HK-2 (cell line): ENCODE measurements at regions not wholly inside any gene's neighbourhood (a gene's known extent, or its start where the extent isn't known, plus 50 kb on each side); places are given as distances from the start of the nearest gene placed in this dataset.

Experiments used
- DNase-seq: peaks from one replicate; pipeline ENCODE4 v3.0.0-alpha.2; 2018; ENCODE audit not compliant: unreplicated experiment

GRCh38 chr9:91098203-91098850, 263.4 kb downstream of the AUH start:
- no peak for DNase-seq

DNA sequence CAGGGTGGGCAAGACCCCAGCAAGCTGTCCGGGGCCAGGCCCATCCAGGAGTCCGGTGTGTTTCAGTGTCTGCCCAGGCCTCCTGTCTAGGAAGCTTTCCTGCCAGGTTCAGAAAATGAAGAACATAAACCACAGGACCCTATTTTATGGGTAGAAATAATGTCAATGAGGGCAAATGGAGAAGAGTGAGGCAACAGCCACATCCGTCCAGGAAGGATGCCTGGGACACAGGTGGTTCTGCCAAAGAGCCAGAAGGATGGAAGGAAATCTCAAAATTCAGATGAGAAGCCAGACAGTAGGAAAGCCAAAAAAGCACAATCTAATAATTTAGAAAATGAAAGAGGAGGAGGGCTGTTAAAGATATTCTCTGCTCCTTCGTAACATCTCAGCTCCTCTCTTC, 262.3 kb downstream of the AUH start:
- no peak for DNase-seq

GRCh38 chr9:91100878-91101450, 260.8 kb downstream of the AUH start:
- DNase-seq = no peak

DNA sequence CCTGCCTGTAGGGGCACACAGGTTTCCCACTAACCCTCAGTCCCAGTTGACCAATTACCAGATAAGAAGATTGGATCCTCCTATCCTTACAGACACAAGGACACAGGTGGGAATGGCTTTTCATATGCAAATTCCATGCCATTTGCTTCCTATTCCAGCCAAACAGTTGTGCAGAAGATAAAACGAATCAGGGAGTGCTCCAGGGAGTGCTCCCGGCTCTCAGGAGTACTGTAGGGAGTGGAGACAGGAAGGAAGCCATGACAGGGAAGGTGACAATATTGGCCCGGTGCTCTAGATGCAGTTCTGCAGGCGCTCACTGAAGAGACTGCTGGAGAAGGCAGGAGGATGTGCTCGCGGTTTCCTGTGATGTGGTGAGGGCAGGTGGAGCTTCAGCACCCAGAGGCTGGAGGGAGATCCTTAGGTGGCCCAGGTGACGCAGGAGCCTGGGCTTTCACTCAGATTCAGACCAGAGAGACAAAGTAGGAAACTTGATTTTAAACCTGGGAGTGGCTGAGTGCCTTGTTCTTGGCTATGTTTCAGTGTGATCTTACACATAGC, 260.0 kb downstream of the AUH start:
- DNase-seq = no peak

DNA sequence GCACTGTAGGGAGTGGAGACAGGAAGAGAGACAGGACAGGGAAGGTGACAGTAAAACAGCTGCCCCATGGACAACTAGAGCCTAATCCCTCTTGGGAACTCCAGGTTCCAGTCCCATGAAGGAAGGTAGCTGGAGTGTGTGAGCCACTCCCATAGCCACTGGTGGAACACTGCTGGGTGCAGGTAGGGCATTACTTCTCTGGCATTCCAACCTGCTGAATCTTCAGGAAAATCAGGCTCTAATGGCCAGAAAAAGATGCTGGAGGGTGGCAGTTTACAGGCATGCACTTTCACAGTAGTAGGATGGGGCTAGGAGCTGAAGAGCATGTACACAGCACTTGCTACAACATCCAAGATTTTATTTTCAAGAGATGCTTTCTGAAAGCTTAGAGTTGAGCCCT, 259.4 kb downstream of the AUH start:
- DNase-seq = no peak

DNA sequence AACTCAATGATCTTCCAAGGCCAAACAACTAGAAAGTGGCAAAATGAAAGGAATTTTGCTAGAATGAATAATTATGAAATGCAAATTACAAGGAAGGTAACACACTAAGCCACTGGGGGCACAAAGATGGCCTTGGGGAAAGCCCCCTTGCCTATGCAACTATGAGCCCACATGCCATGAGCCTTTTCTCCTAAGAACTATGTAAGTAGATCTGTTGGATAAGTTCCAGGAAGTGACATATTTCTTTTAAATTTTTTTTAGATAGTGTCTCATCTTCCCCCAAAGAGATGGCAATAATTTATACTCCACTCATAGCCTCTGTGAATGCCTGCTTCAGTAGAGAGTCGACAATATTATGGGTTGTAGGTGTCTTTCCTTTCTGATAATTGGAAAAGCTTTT, 257.8 kb downstream of the AUH start:
- no peak for DNase-seq

GRCh38 chr9:91106415-91107081, 255.2 kb downstream of the AUH start:
- no peak for DNase-seq

GRCh38 chr9:91111226-91111625, 250.5 kb downstream of the AUH start:
- DNase-seq = no peak

DNA sequence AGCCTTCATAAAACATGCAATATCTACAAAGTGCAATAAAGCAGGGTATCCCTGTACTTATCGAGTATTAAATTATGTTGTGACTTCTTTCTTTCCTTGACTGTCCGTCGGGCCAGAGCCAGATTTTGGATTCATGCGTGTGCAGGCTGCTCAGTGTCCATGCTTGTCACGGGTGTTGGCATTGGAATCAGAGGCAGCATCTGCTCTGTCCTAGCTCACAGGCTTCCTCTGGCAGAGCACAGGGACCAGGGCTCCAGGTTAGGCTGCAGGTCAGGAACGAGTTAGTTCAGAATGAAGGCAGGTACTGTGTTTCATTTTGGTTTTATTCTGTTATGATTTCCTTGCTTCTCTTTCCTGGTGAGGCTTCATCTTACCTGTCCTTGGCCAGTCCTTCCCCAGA, 249.8 kb downstream of the AUH start:
- no peak for DNase-seq

DNA sequence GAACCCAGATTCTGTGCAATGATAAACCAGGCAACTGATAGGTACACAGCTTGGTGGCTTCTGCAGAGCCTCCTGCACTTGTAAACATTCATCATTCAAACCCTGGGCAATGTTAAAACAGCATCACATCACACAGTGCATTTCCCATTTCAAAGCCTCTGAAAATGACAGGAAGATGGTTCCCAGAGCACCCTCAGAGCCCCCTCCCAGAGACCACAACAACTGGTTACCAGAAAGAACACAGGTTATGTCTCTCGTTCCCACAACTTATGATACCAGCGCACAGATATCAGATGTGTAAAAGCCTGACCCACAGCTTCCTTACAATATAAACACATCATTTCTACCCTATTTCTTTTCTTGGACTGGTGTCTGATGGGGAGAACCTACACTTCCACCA, 248.7 kb downstream of the AUH start:
- no peak for DNase-seq

- DNase-seq = no peak
Measured at GRCh38 chr9:91114450-91114849, 247.3 kb downstream of the AUH start.

DNA sequence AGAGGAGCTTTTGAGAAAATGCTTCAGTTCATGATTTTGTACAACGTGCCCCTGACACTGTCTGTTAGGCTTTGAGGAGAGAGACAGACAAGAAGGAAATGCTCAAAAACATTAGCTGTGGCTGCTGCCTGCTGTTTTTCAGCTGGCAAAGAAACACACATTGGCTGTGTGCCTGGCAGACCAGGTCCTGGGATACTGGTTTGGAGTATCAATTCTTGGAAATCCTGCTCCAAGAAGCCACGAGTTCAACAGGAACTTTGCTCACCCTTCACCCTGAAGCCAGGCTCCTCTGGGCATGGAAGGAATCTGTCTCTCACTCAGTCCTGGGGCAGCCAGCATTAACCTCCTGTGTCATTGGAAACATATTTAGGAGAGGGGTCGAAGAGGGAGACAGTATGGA, 245.5 kb downstream of the AUH start:
- DNase-seq = no peak

DNA sequence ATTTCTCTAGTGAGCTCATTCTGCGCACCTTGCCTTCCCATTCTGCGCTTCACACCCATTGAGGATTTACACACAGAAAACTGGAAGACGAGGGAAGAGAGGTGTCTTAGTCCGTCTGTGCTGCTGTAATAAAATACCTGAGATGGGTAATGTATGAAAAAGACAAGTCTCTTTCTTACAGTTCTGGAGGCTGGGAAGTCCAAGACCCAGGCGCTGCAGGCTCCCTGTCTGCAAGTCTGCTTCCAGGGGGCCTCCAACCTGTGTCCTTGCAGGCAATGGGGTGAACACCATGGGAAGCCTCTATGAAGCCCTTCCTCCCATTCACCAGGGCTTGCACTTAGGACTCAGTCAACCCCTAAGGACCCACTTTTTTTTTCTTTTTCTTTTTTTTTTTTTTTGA, 245.0 kb downstream of the AUH start:
- no peak for DNase-seq

DNA sequence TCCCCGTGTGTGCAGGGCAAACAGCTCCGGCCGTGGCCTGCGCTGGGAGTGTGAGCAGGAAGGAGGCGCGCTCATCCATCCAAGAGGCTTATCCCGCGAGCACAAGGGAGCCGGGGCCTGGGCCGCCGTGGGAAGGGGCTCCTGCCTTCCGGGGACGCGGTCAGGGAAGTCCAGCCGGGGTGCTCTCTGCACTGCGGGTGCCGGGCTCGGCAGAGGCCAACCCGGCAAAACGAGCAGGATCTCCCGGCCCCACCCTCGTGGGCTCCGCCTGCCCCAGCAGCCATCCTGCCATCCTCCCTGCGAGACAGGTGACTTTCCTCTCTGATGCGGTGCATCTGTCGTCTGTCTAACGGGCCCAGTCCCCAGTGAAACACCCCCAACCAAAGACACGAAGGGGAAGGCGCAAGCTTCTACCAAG, 244.2 kb downstream of the AUH start:
- no peak for DNase-seq

- no peak for DNase-seq
Measured at GRCh38 chr9:91117959-91118703, 243.6 kb downstream of the AUH start.

- no peak for DNase-seq
Measured at GRCh38 chr9:91118704-91119025, 243.1 kb downstream of the AUH start.

- DNase-seq = no peak
Measured at GRCh38 chr9:91119142-91119541, 242.6 kb downstream of the AUH start.

- no peak for DNase-seq
Measured at GRCh38 chr9:91119679-91120078, 242.0 kb downstream of the AUH start.

- no peak for DNase-seq
Measured at GRCh38 chr9:91120200-91120599, 241.5 kb downstream of the AUH start.

DNA sequence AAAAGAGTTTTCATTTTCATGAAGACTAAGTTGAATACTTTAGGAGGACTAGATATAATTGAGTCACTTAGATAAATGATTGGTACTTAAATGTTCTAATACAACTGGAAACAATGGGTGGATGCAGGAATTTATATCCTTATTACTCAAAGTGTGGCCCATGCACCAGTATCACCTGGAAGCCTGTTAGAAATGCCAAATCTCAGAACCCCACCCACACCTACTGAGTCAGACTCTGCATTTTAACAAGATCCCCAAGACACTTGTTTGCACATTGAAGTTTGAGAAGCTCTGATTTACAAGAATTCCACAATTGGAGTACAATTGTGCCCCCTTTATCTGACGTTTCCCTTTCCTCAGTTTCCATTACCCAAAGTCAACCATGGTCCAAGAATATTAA, 239.0 kb downstream of the AUH start:
- no peak for DNase-seq

DNA sequence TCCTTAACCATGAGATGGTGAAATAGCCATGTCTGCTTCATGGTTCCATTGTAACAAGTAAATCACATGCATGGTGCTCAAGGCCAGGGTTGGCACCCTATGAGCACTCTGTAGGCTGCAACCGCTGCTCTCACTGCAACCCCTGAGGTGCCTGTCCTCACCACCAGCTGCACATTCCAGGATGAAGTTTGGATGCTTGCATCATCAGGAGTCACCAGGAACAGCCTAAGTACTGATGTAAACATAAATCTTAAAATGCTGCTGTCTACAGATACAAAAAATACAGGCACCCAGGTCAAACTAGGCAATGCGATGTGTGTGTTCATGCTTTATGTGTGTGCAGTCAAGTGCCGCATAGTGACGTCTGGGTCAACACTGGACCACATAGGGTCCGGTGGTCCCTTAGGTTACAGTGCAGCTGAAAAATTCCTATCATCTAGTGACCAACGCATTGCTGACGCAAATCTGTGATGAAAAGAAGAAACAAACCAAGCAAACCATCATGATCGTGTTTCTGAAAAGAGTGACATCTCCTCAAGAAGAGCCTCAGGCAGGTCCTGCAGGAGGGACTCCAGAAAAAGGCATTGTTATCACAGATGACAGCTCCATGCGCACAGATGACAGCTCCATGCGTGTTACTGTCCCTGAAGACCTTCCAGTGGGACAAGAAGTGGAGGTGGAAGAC, 234.8 kb downstream of the AUH start:
- DNase-seq = no peak

GRCh38 chr9:91127653-91128052, 234.1 kb downstream of the AUH start:
- DNase-seq = no peak
